IMR-90 (cell line): ENCODE measurements at regions not wholly inside any gene's neighbourhood (a gene's known extent, or its start where the extent isn't known, plus 50 kb on each side); places are given as distances from the start of the nearest gene placed in this dataset.

Source experiments
- ATAC-seq: fragments of 200-7000 bp; cut with Tn5 transposase; 2 replicates; pipeline ENCODE4 v1.9.1; 2020; ENCODE audit warnings: low read depth, mild to moderate bottlenecking, moderate library complexity
- BruUV-seq: library from RNA; stranded (reverse); fragments of 400-500 nt; replicated peaks from 2 replicates; lab custom pipeline; 2021; lab: Mats Ljungman, UMichigan
- CTCF ChIA-PET: fragments of 300-600 bp; formaldehyde crosslinking; extraction: SDS; loops from one replicate; lab custom pipeline; 2021; ENCODE audit warnings: antibody characterized with exemption; lab: Yijun Ruan, JAX
- POLR2A ChIA-PET: fragments of 300-600 bp; sonication (Branson Sonifier 250); formaldehyde crosslinking; loops from one replicate; lab custom pipeline; 2022; ENCODE audit warnings: antibody characterized with exemption; ENCODE audit not compliant: unreplicated experiment; lab: Charles Lee
- DNase-seq: peaks from one replicate; pipeline ENCODE4 v3.0.0; 2013
- H2AFZ ChIP-seq: replicated peaks from 2 replicates; pipeline ENCODE3; 2013; ENCODE audit warnings: low read length, mild to moderate bottlenecking; ENCODE audit not compliant: poor library complexity
- H2AK5ac ChIP-seq: 2 replicates; pipeline ENCODE4 v1.6.1; 2013; ENCODE audit warnings: low read depth, low read length, inconsistent platforms
- H2AK9ac ChIP-seq: replicated peaks from 2 replicates; pipeline ENCODE3; 2013; ENCODE audit warnings: mild to moderate bottlenecking, low read depth, low read length, moderate library complexity; ENCODE audit not compliant: poor library complexity
- H2BK120ac ChIP-seq: 2 replicates; pipeline ENCODE4 v1.6.1; 2013; ENCODE audit warnings: low read depth, low read length, inconsistent platforms
- H2BK15ac ChIP-seq: 3 replicates; pipeline ENCODE4 v1.6.1; 2013; ENCODE audit warnings: low read depth, low read length, inconsistent platforms
- H2BK20ac ChIP-seq: 2 replicates; pipeline ENCODE4 v1.6.1; 2013; ENCODE audit warnings: low read depth, mild to moderate bottlenecking, inconsistent platforms, low read length, moderate library complexity
- H2BK5ac ChIP-seq: 2 replicates; pipeline ENCODE4 v1.6.1; 2013; ENCODE audit warnings: mild to moderate bottlenecking, low read depth, low read length, inconsistent platforms; ENCODE audit not compliant: poor library complexity, severe bottlenecking
- H3K14ac ChIP-seq: replicated peaks from 2 replicates; pipeline ENCODE4 v1.6.1; 2013; ENCODE audit warnings: low read depth, low read length, inconsistent platforms
- H3K18ac ChIP-seq: 2 replicates; pipeline ENCODE4 v1.6.1; 2013; ENCODE audit warnings: low read depth, low read length, control low read depth
- H3K23ac ChIP-seq: 2 replicates; pipeline ENCODE4 v1.6.1; 2013; ENCODE audit warnings: low read depth, low read length, inconsistent platforms
- H3K27ac ChIP-seq: 2 replicates; pipeline ENCODE4 v1.5.1; 2013; ENCODE audit warnings: mild to moderate bottlenecking, control low read depth, low read length; ENCODE audit not compliant: insufficient read depth
- H3K27me3 ChIP-seq: 2 replicates; pipeline ENCODE4 v1.6.1; 2013; ENCODE audit warnings: low read length; ENCODE audit not compliant: control insufficient read depth, insufficient read depth
- H3K36me3 ChIP-seq: 2 replicates; pipeline ENCODE4 v1.6.1; 2013; ENCODE audit warnings: low read length, mixed read lengths; ENCODE audit not compliant: control insufficient read depth, insufficient read depth
- H3K4ac ChIP-seq: 2 replicates; pipeline ENCODE4 v1.6.1; 2013; ENCODE audit warnings: low read depth, low read length, inconsistent platforms
- H3K4me1 ChIP-seq: 2 replicates; pipeline ENCODE4 v1.6.1; 2013; ENCODE audit warnings: low read length, mixed read lengths; ENCODE audit not compliant: control insufficient read depth, insufficient read depth
- H3K4me2 ChIP-seq: 2 replicates; pipeline ENCODE4 v1.6.1; 2013; ENCODE audit warnings: low read depth, mild to moderate bottlenecking, control low read depth, low read length, moderate library complexity
- H3K4me3 ChIP-seq: 2 replicates; pipeline ENCODE4 v1.5.1; 2013; ENCODE audit warnings: low read depth, mild to moderate bottlenecking, control low read depth, low read length, moderate library complexity; ENCODE audit not compliant: insufficient read depth
- H3K56ac ChIP-seq: 2 replicates; pipeline ENCODE4 v1.6.1; 2013; ENCODE audit warnings: low read length, inconsistent platforms; ENCODE audit not compliant: insufficient read depth; ENCODE audit errors: extremely low read depth
- H3K79me1 ChIP-seq, 2 experiments: 2 replicates each; pipeline ENCODE4 v1.6.1; 2013; ENCODE audit warnings: low read length in 2 of 2, inconsistent platforms in 1 of 2, low read depth in 1 of 2
- H3K9ac ChIP-seq: 2 replicates; pipeline ENCODE4 v1.6.1; 2013; ENCODE audit warnings: low read depth, low read length, control low read depth
- H3K9me1 ChIP-seq: 2 replicates; pipeline ENCODE4 v1.6.1; 2013; ENCODE audit warnings: low read length, inconsistent platforms; ENCODE audit not compliant: insufficient read depth
- H3K9me3 ChIP-seq: 2 replicates; pipeline ENCODE4 v1.6.1; 2013; ENCODE audit warnings: low read length; ENCODE audit not compliant: control insufficient read depth, insufficient read depth
- H4K20me1 ChIP-seq: 2 replicates; pipeline ENCODE4 v1.6.1; 2013; ENCODE audit warnings: low read length, inconsistent platforms; ENCODE audit not compliant: insufficient read depth
- H4K5ac ChIP-seq: 2 replicates; pipeline ENCODE4 v1.6.1; 2013; ENCODE audit warnings: mild to moderate bottlenecking, low read depth, low read length, control low read depth
- H4K8ac ChIP-seq, 2 experiments: 2 replicates each; pipeline ENCODE4 v1.6.1; 2013; ENCODE audit warnings: low read depth in 2 of 2, low read length in 2 of 2, control low read depth in 1 of 2, inconsistent platforms in 1 of 2
- H4K91ac ChIP-seq: 2 replicates; pipeline ENCODE4 v1.6.1; 2013; ENCODE audit warnings: low read depth, low read length, inconsistent platforms; ENCODE audit not compliant: insufficient read depth
- BHLHE40 ChIP-seq: fragments of 150-350 bp; IDR thresholded peaks from 2 replicates; pipeline ENCODE4 v1.6.1; 2016; ENCODE audit warnings: mild to moderate bottlenecking, low read depth, low read length
- CEBPB ChIP-seq: IDR thresholded peaks from 2 replicates; pipeline ENCODE4 v1.6.1; 2012; ENCODE audit warnings: low read depth, low read length, improper control_type of control experiment
- CHD1 ChIP-seq: IDR thresholded peaks from 2 replicates; pipeline ENCODE4 v1.6.1; 2012; ENCODE audit warnings: low read depth, low read length, improper control_type of control experiment
- CTCF ChIP-seq: conservative IDR thresholded peaks from 2 replicates; pipeline ENCODE4 v1.5.1; 2012; ENCODE audit warnings: mild to moderate bottlenecking, low read depth, low read length, improper control_type of control experiment
- ELK1 ChIP-seq: fragments of 150-350 bp; IDR thresholded peaks from 2 replicates; pipeline ENCODE4 v1.6.1; 2016; ENCODE audit warnings: low read depth, mild to moderate bottlenecking, low read length, moderate library complexity, borderline replicate concordance
- FOS ChIP-seq: fragments of 150-350 bp; IDR thresholded peaks from 2 replicates; pipeline ENCODE4 v1.6.1; 2016; ENCODE audit warnings: low read depth, low read length
- MAFK ChIP-seq: IDR thresholded peaks from 2 replicates; pipeline ENCODE4 v1.6.1; 2012; ENCODE audit warnings: low read depth, low read length, improper control_type of control experiment
- MAZ ChIP-seq: IDR thresholded peaks from 2 replicates; pipeline ENCODE4 v1.6.1; 2012; ENCODE audit warnings: low read depth, mild to moderate bottlenecking, low read length, improper control_type of control experiment, moderate library complexity, borderline replicate concordance
- MXI1 ChIP-seq: IDR thresholded peaks from 2 replicates; pipeline ENCODE4 v1.6.1; 2012; ENCODE audit warnings: low read depth, mild to moderate bottlenecking, low read length, moderate library complexity, borderline replicate concordance
- NFE2L2 ChIP-seq: fragments of 150-350 bp; IDR thresholded peaks from 2 replicates; pipeline ENCODE4 v1.6.1; 2016; ENCODE audit warnings: low read depth, mild to moderate bottlenecking, low read length
- RAD21 ChIP-seq: IDR thresholded peaks from 2 replicates; pipeline ENCODE4 v1.6.1; 2012; ENCODE audit warnings: low read length, improper control_type of control experiment
- RCOR1 ChIP-seq: IDR thresholded peaks from 2 replicates; pipeline ENCODE4 v1.6.1; 2012; ENCODE audit warnings: mild to moderate bottlenecking, low read length, improper control_type of control experiment; ENCODE audit not compliant: insufficient replicate concordance
- RFX5 ChIP-seq: IDR thresholded peaks from 2 replicates; pipeline ENCODE4 v1.8.0; 2012; ENCODE audit warnings: low read depth, mild to moderate bottlenecking, low read length, moderate library complexity
- SMC3 ChIP-seq: fragments of 150-350 bp; IDR thresholded peaks from 2 replicates; pipeline ENCODE4 v1.6.1; 2016; ENCODE audit warnings: low read depth, mild to moderate bottlenecking, antibody characterized with exemption, low read length, moderate library complexity
- USF2 ChIP-seq: fragments of 150-350 bp; IDR thresholded peaks from 2 replicates; pipeline ENCODE4 v1.6.1; 2017; ENCODE audit warnings: mild to moderate bottlenecking, antibody characterized with exemption, low read length, low read depth
- WGBS, 2 experiments: methylation state at CpG; one replicate each; pipeline versions ENCODE4 v1.1.5 to v1.1.7; 2013; ENCODE audit warnings: missing lambda C conversion rate in 2 of 2; ENCODE audit not compliant: insufficient read length in 1 of 2; ENCODE audit errors: extremely low coverage in 2 of 2; 5-methylcytosine and 5-hydroxymethylcytosine counted together
- dilution Hi-C: fragments of 300-500 bp; cut with HindIII; formaldehyde crosslinking; loops from one replicate; pipeline ENCODE4 v1.14.3; 2018; ENCODE audit warnings: low sequenced_read_pairs; ENCODE audit not compliant: unreplicated experiment
- in situ Hi-C: fragments of 300-500 bp; cut with MboI; formaldehyde crosslinking; loops from 3 replicates; pipeline ENCODE4 v1.14.3; 2019; ENCODE audit warnings: low sequenced_read_pairs, inconsistent platforms, mixed read lengths
- intact Hi-C: fragments of 100-400 bp; cut with micrococcal nuclease; formaldehyde crosslinking; loops from 2 replicates; pipeline ENCODE4 v1.10.0; 2022

- H2BK15ac ChIP-seq: no peak overlapping the region
- H2AK5ac ChIP-seq: no peak overlapping the region
- DNase-seq (no peak), ATAC-seq (no peak)
- H3K14ac ChIP-seq: no peak overlapping the region
- H4K20me1 ChIP-seq: no peaks in the 10 kb centered on the region
- dilution Hi-C loops (no loop called here), intact Hi-C loops (no loop called here), in situ Hi-C loops (no loop called here)
- peaks cover 12% of the 10 kb centered on the region for H3K9me3 ChIP-seq
- no peak overlapping the region for H4K91ac ChIP-seq
- no peak overlapping the region for H2BK120ac ChIP-seq
- H3K27ac ChIP-seq: no peak overlapping the region
- H3K4ac ChIP-seq: no peak overlapping the region
- no peak overlapping the region for H2BK20ac ChIP-seq
- H3K9ac ChIP-seq: no peak overlapping the region
- H3K36me3 ChIP-seq: no peaks in the 10 kb centered on the region
- H3K79me1 ChIP-seq: no peaks in the 10 kb centered on the region
- no peak overlapping the region for H4K8ac ChIP-seq
- no peak overlapping the region for H3K18ac ChIP-seq
- no peak overlapping the region for H2AFZ ChIP-seq
- no peaks in the 10 kb centered on the region for H3K4me1 ChIP-seq
- TF ChIP-seq USF2 (no peak), NFE2L2 (no peak), MAFK (no peak), RFX5 (no peak), FOS (no peak), RCOR1 (no peak), MAZ (no peak), RAD21 (no peak), MXI1 (no peak), CTCF (no peak), SMC3 (no peak), CHD1 (no peak), ELK1 (no peak), CEBPB (no peak), BHLHE40 (no peak)
- H3K27me3 ChIP-seq: peaks cover 17% of the 10 kb centered on the region; the same call in 1 of the 2 replicates
- BruUV-seq: no TSS peak
- H2AK9ac ChIP-seq: peak overlapping the region; percentile 39
- no peak overlapping the region for H2BK5ac ChIP-seq
- no peak overlapping the region for H3K23ac ChIP-seq
- H3K56ac ChIP-seq: no peak overlapping the region
- no peak overlapping the region for H3K4me2 ChIP-seq
- H4K5ac ChIP-seq: no peak overlapping the region
- H3K4me3 ChIP-seq: no peak overlapping the region
- 71% methylated on average over 12 of the region's 25 CpGs; no CpG with 5 or more reads in 1 of the 2 experiments for WGBS, 2 experiments
- ChIA-PET CTCF (no interaction called here), POLR2A (no interaction called here)
- no peaks in the 10 kb centered on the region for H3K9me1 ChIP-seq
Measured at GRCh38 chr7:416761-417624, 102.7 kb downstream of the PDGFA start.
